SK-MEL-5 (cell line): ENCODE measurements at regions not wholly inside any gene's neighbourhood (a gene's known extent, or its start where the extent isn't known, plus 50 kb on each side); places are given as distances from the start of the nearest gene placed in this dataset.

Experiments
- DNase-seq: peaks from one replicate; pipeline ENCODE4 v3.0.0-alpha.2; 2016; ENCODE audit warnings: low read depth, low spot score
- in situ Hi-C: cut with HindIII; loops from 2 replicates; pipeline ENCODE4 v1.10.0; 2016; ENCODE audit warnings: low sequenced_read_pairs, high pct_unique_total_duplicates, low pct_unique_long_range_greater_than_20kb

DNA sequence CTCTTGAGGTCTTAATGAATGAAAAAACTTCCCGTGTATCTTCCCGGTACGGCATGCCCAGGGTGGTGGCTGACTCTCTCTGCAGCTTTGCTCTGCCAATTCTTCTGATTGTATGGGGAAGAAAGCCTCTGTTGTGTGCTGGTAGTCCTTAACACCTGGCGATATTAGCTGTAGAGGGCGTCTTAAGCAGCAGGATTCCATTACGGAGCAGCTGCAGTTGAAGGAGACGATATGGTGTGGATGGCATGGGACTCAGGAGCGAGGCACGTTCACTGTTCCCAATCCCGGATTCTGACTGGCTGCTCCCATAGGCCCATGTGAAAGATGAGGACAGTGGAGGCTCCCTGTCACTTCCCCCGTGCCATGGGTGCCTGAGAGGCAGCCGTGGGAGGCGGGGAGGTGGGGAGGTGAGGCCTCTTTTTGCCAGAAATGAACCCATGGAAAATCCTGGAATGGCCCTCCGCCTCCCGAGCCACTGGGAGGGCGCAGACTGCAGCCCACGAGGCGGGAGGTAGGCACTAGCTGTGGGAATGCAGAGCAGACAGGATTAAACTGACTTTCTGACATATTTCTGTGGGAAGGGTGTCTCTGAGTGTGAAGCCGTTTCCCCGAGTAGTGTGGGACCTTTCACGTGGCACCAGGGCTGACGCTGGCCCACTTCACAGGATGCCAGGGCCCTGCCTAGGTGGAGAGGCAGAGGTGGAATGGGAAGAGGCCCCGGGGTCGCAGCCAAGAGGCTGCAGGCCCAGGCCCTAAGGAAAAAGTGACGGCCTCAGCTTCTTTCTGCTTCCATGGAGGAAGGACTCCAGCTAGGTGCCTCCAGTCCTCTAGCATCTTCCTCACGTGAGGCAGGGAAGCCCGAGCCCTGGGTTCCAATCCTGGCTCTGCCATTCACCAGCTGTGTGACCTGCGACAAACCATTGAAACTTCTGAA, 121.4 kb upstream of the CD82 start:
- in situ Hi-C loops: no loop called here
- DNase-seq: peak; percentile 10

DNA sequence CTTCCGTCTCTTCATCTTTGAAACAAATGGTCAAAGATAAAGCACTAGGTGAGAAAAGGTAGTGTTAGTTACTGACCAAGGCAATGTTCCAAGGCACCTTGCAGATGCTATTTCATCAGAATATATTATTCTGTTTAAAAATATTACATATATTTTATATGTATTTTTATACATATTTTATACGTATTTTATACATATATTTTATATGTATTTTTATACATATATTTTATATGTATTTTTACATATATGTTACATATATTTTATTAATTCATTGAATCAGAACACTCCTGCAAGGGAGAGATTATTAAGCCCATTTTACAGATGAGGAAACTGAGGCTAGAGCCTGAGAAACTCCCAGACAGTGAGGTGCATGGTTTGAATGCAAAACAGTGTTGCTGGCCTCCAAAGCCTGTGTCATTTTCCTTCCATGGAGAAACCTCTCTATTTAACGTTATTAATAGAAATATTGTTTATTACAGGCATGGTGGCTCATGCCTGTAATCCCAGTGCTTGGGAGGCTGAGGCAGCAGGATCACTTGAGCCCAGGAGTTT, 120.6 kb upstream of the CD82 start:
- in situ Hi-C loops: no loop called here
- no peak for DNase-seq

DNA sequence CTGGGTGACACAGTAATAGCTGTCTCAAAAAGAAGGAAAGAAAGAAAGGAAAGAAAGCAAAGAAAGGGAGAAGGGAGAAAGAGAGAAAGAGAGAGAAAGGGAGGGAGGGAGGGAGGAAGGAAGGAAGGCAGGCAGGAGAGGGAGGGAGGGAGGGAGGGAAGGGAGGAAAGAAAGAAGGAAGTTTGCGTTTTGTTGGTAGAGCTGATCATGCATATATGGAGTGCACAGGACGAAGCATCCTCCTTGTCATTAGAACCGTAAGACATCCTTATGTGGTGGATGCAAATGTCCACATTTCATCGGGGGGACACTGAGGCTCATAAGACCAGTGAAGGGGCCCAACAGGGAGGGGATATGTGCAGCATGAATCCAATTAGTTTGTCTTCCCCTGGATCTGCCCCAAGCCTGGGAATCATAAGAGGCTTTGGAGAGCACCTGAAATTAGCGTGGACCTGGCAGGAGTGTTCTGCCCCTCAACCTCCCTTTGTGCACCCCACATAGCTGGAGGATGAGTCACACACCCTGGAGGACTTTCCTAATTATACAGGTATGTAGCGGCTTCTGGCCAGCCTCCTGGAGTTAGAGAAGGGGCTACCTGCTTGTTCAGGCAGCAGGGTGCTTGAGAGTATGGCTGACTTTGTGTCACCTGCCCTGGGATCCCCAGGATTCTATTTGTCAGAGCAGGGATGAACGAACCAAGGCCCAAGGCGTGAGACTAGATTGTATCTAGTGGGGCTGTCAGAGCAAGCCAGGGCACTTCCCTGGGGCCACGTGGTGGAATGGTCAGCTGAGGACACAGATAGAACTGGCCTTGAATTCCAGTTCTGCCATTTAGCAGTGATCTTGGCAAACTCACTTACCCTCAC, 119.7 kb upstream of the CD82 start:
- in situ Hi-C loops: no loop called here
- DNase-seq: no peak

DNA sequence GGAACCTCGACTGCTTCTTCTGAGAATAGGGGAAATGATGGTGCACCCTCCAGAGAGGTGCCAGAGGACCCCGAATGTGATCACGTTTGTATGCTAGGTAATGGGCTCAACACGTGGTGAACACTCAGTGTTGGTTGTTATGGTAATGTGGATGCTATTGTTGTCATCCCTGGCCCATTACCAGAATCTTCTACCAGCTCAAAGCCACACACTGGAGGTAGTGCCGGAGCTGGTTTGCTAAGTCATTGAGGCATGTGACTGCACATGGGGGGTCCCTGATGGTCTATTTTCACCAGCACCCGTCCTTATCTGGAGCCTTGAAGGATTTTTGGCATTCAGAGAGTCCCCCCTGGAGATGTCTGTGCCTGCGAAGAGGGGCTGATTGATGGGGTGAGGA, 119.1 kb upstream of the CD82 start:
- no peak for DNase-seq
- in situ Hi-C loops: no loop called here

DNA sequence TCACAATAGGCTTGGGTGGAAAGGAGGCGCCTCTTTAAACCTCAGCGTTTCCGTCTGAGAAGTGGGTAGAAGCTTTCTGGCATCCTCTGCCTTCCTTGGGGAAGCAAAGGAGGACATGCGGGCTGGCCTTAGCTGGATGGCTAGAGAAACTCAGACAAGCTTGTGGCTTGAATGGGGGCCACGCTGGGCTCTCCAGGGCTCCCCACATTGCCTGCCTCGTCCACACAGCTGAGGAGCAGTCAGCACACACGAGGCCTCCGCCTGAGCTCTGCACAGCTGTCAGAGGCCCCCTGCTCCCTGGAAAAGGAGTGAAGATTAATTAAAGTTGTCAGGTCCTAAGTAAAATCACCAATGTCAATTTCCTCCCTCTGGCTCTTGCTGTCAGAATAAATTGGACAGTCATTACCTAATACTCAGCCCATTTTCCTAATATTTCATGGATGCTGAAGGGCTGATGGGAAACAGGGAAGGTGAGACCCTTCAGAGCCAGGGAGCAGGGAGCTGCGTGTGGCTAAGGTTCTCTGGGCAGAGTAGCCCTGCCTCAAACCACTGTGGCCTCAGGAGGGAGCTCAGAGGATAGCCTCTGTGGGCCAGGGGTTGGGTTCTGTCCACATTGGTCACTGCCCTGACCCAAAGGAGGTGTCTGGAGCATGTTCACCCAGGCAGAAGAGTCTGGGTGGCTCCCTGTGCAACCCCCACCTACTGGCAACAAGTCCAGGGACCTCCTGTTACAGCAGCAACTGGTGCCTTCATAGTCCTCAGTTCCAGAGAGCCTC, 118.3 kb upstream of the CD82 start:
- DNase-seq: no peak
- in situ Hi-C loops: no loop called here

DNA sequence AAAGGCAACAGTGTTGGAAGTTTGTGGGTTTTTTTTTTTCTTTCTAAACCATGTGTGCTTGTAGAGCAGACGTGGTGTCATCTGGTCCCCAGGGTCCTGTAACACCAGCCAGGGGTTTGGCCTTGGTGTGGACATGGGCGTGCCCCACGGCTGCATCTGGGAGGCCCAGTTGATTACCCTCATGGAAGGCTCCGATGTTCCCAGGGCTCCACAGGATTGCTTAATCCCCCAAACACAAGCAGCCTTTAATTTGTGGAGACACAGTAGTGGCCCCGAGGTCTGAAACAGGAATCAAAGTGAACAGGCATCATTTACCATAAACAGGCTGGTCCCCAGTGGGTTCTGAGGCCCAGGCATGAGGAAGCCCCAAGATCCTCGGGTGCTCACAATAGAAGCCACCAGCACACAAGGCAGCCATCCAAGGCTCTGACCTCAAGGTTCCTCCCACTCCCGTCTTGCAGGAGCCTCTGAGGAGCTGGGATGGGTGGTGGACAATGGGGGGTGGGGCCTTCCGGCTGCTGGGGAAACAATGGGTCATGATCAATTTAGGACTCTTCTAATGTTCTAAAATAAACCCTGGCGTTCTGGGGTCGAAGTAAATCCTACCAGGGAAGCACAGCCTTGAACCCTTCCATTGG, 115.0 kb upstream of the CD82 start:
- in situ Hi-C loops: no loop called here
- DNase-seq: no peak

DNA sequence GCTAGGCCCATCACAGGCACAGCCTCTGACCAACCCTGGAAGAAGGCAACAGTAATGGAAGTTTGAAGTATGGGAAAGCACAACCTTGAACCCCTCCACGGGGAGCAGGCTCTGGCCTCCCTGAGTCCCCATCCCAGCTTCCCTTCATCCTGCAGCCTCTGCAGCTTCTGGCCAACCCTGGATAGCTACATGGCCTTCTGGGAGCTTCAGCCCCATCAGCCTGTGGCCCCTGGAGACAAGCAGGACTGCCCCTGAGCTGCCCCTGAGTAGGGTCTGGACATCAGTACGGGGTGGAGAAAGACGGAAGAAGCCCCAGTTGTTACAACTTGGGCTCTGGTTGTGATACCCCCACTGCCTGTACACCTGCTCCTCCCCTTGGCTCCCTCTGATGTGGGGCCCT, 113.8 kb upstream of the CD82 start:
- DNase-seq: no peak
- in situ Hi-C loops: no loop called here

DNA sequence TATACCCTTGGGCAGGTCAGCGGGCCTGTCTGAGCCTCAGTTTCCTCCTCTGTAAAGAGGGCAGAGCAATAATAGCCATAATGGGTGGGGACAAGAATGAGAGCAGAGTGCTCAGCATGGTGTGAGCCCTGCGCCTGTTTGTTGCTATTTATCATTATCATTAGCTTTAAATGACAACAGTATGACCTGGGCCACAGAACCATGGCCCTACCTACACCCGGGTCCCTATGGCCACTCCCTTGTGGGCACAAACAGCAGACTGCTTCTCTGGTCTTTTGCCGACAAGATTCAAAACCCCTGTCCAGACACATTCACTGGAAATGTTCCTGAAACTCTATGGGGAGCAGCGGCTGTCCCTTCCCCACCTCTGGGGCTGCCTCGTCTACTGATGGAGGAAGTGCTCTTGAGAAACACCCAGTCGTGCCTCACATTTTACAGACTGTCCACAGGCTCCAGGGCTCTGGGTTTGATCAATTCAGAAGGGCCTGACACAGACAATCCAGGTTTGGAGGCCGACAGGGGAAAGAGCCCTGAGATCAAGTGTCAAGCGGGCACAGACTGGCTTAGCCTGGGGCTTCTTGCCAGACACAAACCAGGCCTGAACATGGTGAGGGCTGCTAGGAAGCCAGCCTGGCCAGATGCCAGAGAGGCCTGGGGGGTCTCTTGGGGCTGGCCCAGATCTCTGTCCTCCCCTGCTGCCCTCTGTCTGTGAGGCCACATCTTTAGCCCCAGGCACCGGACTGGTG, 112.5 kb upstream of the CD82 start:
- in situ Hi-C loops: no loop called here

DNA sequence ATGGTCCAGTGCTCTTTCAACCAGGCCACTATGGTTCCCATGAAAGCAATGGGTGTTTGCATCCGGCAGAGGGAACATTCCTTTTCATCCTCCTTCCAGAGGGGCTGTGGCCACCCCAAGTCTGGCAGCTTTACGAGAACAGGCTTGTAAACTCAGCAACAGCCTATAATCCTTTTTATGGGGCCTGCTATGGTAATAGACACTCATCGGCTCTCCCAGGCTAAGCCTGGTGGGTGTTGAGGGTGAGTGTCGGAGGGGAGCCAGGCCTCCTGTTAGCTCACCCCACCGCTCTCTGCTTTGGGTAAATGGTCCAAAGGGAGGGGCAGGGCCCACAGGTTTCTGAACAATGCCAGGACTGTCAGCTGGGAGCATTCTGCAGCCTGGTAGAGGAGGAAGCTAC, 111.6 kb upstream of the CD82 start:
- in situ Hi-C loops: no loop called here

More for the DNA sequence above, 112.5 kb upstream of the CD82 start:
- no peak for DNase-seq

DNA sequence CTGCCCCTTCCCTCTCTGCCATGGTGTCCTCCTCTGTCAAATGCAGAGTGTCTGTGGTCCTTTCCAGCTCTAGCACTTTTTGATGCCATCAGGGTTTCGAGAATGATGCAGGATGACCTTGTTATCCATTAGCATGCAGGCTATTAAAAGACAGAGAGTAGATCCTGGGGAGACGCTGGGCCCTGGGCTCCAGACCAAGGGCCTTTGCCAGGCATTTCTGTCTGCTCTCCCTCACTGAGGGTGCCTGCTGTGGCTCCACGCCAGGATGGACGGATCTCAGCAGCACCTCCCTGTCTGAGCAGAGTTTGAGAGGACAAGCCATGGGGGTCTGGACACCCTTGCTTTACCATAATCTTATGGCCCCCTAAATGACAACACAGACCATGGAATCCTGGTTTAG, 110.8 kb upstream of the CD82 start:
- no peak for DNase-seq
- in situ Hi-C loops: no loop called here

More for the DNA sequence above, 111.6 kb upstream of the CD82 start:
- no peak for DNase-seq

DNA sequence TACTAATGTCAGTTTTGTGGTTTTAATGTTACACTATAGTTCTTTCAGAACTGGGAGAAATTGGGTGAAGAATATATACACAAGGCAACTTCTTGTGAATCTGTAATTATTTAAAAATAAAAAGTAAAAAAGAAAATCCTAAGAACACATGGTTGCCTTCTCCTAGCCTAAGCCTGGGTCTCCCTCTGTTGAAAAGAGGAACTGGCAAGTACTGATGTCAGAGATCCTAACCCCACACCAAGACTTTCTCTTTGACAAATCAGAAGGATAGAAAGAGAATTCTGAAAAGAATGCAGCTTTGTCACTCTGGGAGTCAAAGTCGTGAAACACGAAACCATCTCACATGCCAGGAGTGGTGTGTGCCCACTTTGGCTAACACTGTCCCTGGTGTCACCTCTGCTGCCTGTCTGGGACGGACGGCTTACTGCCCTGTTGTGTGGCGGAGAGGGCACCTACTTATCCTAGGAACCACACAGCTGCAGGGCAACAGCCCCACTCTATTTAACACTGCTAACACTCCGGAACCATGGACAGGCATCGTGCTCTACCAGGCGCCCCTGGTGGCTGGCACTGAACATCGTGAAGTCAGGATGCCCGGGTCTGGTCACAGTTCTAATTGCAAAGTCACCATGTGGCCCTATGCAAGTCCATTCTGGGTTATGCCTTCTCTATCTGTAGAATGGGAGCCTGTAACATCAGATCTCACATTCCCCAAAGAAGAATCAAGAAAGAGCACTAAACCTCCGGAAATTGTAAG, 108.7 kb upstream of the CD82 start:
- peak; percentile 42 for DNase-seq
- in situ Hi-C loops: no loop called here

DNA sequence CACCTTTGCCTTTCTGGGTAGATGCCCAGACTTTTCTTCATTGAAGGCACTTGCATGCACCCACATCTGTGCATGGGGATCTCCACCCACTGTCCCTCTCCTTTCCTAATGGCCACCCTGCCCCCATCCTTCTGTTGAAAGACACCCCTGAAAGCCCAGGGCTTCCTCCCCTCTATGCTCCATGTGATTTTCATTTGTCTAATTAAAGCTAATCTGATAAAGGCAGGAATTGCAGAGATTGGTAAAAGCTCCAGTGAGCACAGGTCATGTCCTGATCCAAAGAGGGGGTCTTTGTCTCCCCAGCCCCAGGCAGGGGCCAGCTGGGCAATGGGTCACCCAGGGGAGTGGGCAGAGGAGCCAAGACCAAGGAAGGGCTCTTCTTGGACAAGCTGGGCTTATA, 107.6 kb upstream of the CD82 start:
- DNase-seq: no peak
- in situ Hi-C loops: no loop called here

DNA sequence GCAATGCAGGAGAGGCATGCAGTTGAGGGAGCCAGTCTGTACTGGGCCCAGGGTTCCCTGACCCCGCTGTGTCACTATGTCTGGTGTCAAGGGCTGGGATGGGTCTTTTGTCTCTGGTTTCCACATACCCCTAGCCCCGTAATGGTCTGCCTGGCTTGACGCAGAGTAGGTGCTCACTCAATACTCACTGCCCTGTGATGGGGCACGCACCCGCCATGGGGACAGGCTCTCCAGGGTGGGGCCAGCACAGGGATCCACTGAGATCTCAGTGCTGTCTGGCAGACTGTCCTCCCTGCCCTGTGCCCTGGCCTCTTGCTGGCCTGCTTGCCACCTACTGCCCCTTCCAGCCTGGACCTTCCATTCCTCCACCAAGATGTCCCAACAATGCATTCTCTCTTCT, 101.7 kb upstream of the CD82 start:
- DNase-seq: no peak
- in situ Hi-C loops: no loop called here

DNA sequence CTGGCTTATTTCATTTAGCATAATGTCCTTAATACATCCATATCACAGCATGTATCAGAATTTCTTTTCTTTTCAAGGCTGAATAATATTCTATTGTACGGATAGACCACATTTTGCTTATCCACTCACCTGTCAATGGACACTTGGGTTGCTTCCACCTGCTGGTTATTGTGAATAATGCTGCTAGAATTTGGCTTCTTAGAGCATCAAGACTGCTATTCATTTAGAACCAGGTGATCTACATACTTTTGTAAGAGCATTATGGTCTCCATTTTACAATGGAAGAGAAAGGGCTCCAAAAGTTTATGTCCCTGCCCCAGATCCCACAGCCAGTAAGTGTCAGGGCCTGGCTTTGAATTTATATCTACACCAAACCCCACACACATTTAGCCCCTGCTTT, 100.7 kb upstream of the CD82 start:
- DNase-seq: peak; percentile 13
- in situ Hi-C loops: no loop called here

DNA sequence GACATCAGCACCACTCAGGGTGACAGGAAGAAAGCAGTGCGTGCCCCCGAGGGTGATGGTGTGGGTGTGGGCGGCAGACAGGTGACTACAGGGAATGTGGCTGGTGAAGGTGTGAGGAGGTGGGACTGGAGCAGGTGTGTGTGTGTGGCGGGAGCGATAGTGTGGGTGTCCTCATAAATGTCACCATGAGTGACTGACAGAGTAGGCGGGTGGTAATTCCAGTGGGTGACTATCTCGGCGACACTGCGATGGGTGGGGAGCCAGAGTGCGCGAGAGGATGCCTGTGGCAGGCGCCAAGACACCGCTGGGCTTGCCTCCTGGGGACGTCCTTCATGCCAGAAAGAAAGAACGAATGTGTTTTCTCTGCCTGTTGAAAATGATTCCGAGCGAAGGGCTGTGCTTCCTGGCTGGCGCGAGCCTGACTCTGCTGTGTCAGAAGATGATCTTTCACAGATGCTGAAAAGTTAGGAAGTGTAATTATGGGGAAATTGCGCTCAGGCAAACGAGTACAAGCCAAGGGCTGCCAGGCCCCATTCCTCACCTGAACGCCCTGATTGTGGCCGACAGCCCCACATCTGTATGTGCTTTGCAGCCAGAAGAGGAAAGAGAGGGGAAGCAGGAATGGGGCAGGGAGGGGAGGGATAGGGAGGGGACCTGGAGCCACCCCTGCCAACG, 98.8 kb upstream of the CD82 start:
- DNase-seq: no peak
- in situ Hi-C loops: no loop called here

DNA sequence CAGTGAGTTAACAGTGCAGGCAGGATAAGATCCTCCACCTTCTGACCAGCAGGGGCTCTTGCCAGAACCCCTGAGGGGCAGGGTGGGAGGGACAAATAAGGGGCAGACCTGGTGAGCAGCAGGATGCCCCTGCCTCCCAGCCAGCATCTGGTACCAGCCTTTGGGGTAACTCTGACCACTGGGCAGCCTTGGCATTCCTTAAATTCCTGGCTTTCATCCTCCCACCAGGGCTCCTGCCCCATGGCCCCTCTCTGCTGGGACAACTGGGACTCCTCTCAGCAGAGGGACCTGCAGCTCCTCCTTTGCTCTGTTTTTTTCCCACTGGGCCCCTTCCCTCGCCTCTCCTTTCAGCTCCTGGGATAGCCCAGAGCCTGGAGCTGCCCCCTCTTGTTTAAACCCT, 98.0 kb upstream of the CD82 start:
- in situ Hi-C loops: no loop called here
- DNase-seq: no peak
